ENCODE measurements at regions not wholly inside any gene's neighbourhood (a gene's known extent, or its start where the extent isn't known, plus 50 kb on each side); places are given as distances from the start of the nearest gene placed in this dataset.

GRCh38 chr5:142248853-142249462 lies 75.9 kb downstream of the SPRY4 start:
- H3K4me1 ChIP-seq = peaks cover 3% of the 10 kb centered on the region
- H3K27ac ChIP-seq = peak overlapping the region; percentile 38
- TF ChIP-seq, protein P1, sequence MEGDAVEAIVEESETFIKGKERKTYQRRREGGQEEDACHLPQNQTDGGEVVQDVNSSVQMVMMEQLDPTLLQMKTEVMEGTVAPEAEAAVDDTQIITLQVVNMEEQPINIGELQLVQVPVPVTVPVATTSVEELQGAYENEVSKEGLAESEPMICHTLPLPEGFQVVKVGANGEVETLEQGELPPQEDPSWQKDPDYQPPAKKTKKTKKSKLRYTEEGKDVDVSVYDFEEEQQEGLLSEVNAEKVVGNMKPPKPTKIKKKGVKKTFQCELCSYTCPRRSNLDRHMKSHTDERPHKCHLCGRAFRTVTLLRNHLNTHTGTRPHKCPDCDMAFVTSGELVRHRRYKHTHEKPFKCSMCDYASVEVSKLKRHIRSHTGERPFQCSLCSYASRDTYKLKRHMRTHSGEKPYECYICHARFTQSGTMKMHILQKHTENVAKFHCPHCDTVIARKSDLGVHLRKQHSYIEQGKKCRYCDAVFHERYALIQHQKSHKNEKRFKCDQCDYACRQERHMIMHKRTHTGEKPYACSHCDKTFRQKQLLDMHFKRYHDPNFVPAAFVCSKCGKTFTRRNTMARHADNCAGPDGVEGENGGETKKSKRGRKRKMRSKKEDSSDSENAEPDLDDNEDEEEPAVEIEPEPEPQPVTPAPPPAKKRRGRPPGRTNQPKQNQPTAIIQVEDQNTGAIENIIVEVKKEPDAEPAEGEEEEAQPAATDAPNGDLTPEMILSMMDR (IDR thresholded peaks at IDR 0.05) = no peak
- H3K36me3 ChIP-seq = no peaks in the 10 kb centered on the region
- peak; percentile 77 for DNase-seq
- no peaks in the 10 kb centered on the region for H3K9me3 ChIP-seq
- no peak overlapping the region for H3K9ac ChIP-seq (ENCODE audit: low read depth in 2 of 2, low read length in 2 of 2)
- H3K4me3 ChIP-seq = no peak overlapping the region
- H3K27me3 ChIP-seq = no peaks in the 10 kb centered on the region
- intact Hi-C loops (cut with DNase I) = no loop called here

DNA sequence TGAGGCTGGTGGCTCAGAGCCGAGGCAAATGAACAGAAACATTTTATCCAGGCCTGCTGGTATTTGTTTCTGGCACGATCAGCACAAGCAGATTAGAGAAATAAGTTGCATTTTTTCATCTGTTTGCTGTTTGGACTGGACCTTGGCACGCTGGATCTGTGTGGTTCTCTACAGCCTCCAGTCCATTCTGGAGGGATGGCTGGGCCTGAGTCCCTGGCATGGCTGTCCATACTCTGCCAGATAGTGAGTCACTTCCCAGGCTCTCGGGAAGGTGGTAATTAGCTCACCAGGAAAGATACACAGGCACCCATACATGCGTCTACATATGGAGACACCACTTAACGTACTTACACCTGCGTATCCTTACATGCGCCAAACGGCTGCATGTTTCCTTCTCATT lies 78.6 kb downstream of the SPRY4 start:
- Histone ChIP-seq H3K27ac (no peak overlapping the region), H3K9me3 (no peaks in the 10 kb centered on the region)
- TF ChIP-seq, protein P1 (IDR thresholded peaks at IDR 0.05) = no peak

DNA sequence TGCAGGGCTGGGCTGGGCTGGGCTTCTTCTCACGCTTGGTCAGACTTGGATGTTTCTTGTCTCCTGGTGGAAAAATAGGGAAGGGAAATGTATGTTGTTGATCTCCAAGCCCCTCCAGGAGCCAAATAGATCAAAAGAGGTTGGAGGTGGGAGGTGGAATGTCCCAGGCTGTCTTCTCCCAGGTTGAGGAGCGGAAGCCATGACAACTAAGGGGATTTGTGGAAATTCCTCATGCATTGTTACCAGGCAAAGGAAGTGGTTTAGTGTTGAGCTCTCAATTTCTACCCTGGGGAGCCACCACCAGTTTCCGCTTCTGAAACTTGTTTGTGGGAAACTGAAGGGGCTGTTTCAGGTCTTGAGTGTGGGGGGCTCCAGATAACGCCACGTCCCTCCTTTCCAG lies 79.0 kb downstream of the SPRY4 start:
- no peak overlapping the region for H3K27ac ChIP-seq
- no peaks in the 10 kb centered on the region for H3K36me3 ChIP-seq
- DNase-seq = no peak
- peaks cover 3% of the 10 kb centered on the region for H3K4me1 ChIP-seq
- no peak overlapping the region for H3K9ac ChIP-seq (ENCODE audit: low read depth in 2 of 2, low read length in 2 of 2)
- H3K27me3 ChIP-seq = no peaks in the 10 kb centered on the region
- intact Hi-C loops (cut with DNase I) = no loop called here
- H3K4me3 ChIP-seq = no peak overlapping the region
- TF ChIP-seq, protein P1 (IDR thresholded peaks at IDR 0.05) = no peak
- H3K9me3 ChIP-seq = no peaks in the 10 kb centered on the region

More for the DNA sequence above, 78.6 kb downstream of the SPRY4 start:
- no peaks in the 10 kb centered on the region for H3K27me3 ChIP-seq
- no peaks in the 10 kb centered on the region for H3K36me3 ChIP-seq
- intact Hi-C loops (cut with DNase I) = no loop called here
- H3K9ac ChIP-seq (ENCODE audit: low read depth in 2 of 2, low read length in 2 of 2) = no peak overlapping the region
- DNase-seq = no peak
- H3K4me3 ChIP-seq = no peak overlapping the region
- peaks cover 3% of the 10 kb centered on the region for H3K4me1 ChIP-seq

- Histone ChIP-seq H3K4me3 (no peak overlapping the region), H3K4me1 (no peaks in the 10 kb centered on the region), H3K27me3 (no peaks in the 10 kb centered on the region), H3K9me3 (no peaks in the 10 kb centered on the region), H3K9ac (ENCODE audit: low read depth in 2 of 2, low read length in 2 of 2) (no peak overlapping the region), H3K27ac (no peak overlapping the region), H3K36me3 (no peaks in the 10 kb centered on the region)
- TF ChIP-seq, protein P1 (IDR thresholded peaks at IDR 0.05) = no peak
- no peak for DNase-seq
- intact Hi-C loops (cut with DNase I) = no loop called here
Observed at GRCh38 chr5:142244440-142244839, 80.4 kb downstream of the SPRY4 start.

GRCh38 chr5:142242272-142242671 lies 82.5 kb downstream of the SPRY4 start:
- TF ChIP-seq, protein P1 (IDR thresholded peaks at IDR 0.05) = no peak

More at GRCh38 chr5:142242272-142242671, 82.5 kb downstream of the SPRY4 start:
- Histone ChIP-seq H3K4me1 (no peaks in the 10 kb centered on the region), H3K9ac (ENCODE audit: low read depth in 2 of 2, low read length in 2 of 2) (no peak overlapping the region), H3K9me3 (no peaks in the 10 kb centered on the region), H3K36me3 (no peaks in the 10 kb centered on the region), H3K4me3 (no peak overlapping the region), H3K27me3 (no peaks in the 10 kb centered on the region), H3K27ac (no peak overlapping the region)
- DNase-seq = no peak
- intact Hi-C loops (cut with DNase I) = no loop called here
